ENCODE measurements at regions not wholly inside any gene's neighbourhood (a gene's known extent, or its start where the extent isn't known, plus 50 kb on each side); places are given as distances from the start of the nearest gene placed in this dataset.
A peak's percentile ranks its signal among the peaks of the same experiment; 100 is the strongest.

- DNase-seq (ENCODE audit: low read depth in 4 of 4, low spot score in 3 of 4) = no peak
These were observed 164.7 kb upstream of the CCND2 start for GRCh38 chr12:4108803-4109345.

DNA sequence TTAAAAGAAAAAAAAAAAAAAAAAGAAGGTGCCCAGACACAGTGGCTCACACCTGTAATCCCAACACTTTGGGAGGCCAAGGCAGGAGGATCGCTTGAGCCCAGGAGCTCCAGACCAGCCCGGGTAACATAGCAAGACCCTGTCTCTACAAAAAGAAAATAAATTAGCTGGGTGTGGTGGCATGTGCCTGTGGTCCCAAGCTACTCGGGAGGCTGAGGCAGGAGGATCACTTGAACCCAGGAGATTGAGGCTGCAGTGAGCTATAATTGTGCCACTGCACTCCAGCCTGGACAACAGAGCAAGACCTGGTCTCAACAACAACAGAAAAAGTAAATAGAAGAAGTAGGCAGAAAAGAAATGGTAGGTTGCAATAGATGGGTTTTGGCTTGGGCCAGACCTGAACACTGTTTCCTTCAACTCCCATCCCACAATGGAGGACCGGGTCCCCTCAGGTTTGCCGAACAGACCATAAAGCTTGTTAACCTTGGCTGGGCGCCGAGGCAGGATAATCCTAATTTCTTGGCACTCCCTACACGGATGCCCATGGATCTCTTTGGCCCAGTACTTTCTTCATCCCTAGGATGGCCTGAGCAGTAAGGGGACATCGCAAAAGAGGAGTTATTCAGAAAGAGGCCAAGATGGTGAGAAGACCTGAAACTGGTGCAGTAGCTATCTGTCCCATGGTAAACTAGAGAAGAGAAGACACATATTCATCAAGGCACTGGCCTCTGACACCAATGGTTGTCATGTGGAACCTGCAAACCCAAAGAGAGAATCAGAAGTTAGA, 165.5 kb upstream of the CCND2 start:
- DNase-seq (ENCODE audit: low read depth in 4 of 4, low spot score in 3 of 4) = no peak

GRCh38 chr12:4107436-4107878, 166.1 kb upstream of the CCND2 start:
- DNase-seq (ENCODE audit: low read depth in 4 of 4, low spot score in 3 of 4) = no peak

GRCh38 chr12:4106621-4107020, 166.9 kb upstream of the CCND2 start:
- DNase-seq (ENCODE audit: low read depth in 4 of 4, low spot score in 3 of 4) = no peak

GRCh38 chr12:4104722-4105244, 168.8 kb upstream of the CCND2 start:
- DNase-seq (ENCODE audit: low read depth in 4 of 4, low spot score in 3 of 4) = no peak

DNA sequence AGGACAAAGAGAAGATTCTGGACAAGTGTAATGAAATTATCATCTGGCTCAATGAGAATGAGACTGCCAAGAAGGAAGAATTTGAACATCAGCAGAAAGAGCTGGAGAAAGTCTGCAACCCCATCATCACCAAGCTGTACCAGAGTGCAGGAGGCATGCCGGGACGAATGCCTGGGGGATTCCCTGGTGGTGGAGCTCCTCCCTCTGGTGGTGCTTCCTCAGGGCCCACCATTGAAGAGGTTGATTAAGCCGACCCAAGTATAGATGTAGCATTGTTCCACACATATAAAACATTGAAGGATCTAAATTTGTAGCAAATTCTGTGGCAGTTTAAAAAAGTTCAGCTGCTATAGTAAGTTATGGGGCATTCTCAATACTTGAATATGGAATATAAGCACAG, 174.3 kb upstream of the CCND2 start:
- DNase-seq (ENCODE audit: low read depth in 4 of 4, low spot score in 3 of 4) = no peak

DNA sequence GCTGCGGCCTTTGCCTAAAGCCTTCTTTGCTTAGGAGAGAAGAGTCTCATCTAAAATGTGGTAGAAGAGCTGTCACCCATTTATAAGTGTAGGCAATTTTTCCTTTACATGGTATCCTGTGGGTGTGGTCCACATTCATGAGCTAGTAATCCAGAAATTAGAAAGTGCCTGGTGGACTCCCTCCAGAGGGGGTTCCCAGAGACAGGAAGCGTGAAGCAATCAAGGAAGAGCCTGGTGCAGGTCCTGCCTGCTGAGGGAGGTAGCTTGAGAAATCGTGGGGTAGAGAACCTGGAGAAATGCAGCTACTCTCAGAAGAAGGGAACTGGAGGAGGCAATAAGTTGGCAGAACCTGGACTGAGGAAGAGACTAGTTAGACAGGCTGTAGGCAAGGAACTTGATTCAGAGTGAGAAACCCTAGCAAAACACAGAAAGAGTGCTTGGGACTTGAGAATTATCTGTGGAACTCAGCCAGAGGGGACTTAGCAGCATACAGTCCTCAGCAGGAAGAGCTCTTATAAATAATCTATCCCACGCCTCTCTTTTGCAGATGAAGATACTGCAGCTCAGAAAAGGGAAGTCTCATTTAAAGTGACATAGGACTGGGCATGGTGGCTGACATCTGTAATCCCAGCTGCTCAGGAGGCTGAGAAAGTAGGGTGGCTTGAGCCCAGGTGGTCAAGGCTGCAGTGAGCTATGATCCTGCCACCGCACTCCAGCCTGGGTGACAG, 182.4 kb upstream of the CCND2 start:
- no peak for DNase-seq (ENCODE audit: low read depth in 4 of 4, low spot score in 3 of 4)

GRCh38 chr12:4089956-4090355, 183.6 kb upstream of the CCND2 start:
- no peak for DNase-seq (ENCODE audit: low read depth in 4 of 4, low spot score in 3 of 4)

DNA sequence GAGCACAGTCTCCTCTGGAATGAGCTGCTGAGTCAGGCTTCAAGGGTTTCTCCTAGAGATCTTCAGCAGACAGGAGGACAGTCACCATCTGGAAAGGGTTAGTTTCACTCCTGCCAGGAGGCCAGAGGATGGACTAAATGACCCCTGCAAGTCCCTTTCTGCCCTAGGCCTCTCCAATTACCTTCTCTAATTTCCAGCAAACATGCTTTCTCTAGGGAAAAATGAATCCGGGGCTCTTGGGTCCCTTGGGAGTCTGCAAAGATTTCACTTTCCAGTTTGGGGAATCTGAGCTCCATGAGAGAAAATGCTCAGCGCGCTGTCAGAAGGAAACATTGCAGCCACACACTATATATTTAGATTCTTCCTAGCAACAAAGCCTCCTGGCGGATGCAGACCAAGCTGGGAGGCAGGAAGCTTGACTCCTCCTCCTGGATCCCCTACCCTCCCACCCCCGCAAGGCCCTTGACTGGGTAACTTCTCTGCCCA, 184.4 kb upstream of the CCND2 start:
- peak in 2 of 4 donors; percentile 27 to 67 for DNase-seq (ENCODE audit: low read depth in 4 of 4, low spot score in 3 of 4)

GRCh38 chr12:4088451-4088850, 185.1 kb upstream of the CCND2 start:
- no peak for DNase-seq (ENCODE audit: low read depth in 4 of 4, low spot score in 3 of 4)

DNA sequence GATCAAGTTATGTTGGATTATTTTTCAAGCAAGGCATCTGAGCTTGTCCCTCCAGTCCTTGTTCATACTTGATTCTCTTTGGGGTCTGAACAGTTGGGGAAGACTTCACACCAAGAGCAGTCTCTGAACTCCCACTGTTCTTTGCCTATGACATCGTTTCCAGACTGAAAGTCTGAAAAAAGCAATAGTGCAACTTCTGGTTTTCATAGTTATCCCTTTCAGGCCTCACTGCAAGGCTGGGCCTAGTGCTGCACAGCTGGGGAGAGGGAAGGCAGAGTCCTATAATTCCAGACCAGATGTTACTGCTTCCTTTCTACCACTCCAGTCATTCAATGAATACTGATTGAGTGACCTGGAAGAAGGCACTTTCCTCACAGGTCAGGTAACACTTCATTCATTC, 187.1 kb upstream of the CCND2 start:
- DNase-seq (ENCODE audit: low read depth in 4 of 4, low spot score in 3 of 4) = no peak

- no peak for DNase-seq (ENCODE audit: low read depth in 4 of 4, low spot score in 3 of 4)
These were observed 189.0 kb upstream of the CCND2 start for GRCh38 chr12:4084573-4084972.

GRCh38 chr12:4082809-4083403, 190.7 kb upstream of the CCND2 start:
- DNase-seq (ENCODE audit: low read depth in 4 of 4, low spot score in 3 of 4) = no peak

GRCh38 chr12:4080213-4080612, 193.3 kb upstream of the CCND2 start:
- no peak for DNase-seq (ENCODE audit: low read depth in 4 of 4, low spot score in 3 of 4)

GRCh38 chr12:4074129-4074528, 199.4 kb upstream of the CCND2 start:
- DNase-seq (ENCODE audit: low read depth in 4 of 4, low spot score in 3 of 4) = no peak

GRCh38 chr12:4069670-4070010, 196.4 kb upstream of the PARP11 start:
- DNase-seq (ENCODE audit: low read depth in 4 of 4, low spot score in 3 of 4) = no peak

- DNase-seq (ENCODE audit: low read depth in 4 of 4, low spot score in 3 of 4) = no peak
These were observed 195.9 kb upstream of the PARP11 start for GRCh38 chr12:4068981-4069669.

DNA sequence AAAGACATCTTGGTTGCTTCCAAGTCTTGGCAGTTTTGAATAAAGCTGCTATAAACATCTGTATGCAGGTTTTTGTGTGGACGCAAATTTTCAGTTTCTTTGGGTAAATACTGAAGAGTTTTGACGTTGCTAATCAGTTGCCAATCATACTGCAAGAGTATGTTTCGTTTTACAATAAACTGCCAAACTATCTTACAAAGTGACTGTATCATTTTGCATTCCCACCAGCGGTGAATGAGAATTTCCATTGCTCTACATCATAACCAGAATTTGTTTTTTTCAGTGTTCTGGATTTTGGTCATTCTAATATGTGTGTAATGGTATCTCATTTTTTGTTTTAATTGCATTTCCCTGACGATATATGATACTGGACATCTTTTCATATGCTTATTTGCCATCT, 190.8 kb upstream of the PARP11 start:
- no peak for DNase-seq (ENCODE audit: low read depth in 4 of 4, low spot score in 3 of 4)

DNA sequence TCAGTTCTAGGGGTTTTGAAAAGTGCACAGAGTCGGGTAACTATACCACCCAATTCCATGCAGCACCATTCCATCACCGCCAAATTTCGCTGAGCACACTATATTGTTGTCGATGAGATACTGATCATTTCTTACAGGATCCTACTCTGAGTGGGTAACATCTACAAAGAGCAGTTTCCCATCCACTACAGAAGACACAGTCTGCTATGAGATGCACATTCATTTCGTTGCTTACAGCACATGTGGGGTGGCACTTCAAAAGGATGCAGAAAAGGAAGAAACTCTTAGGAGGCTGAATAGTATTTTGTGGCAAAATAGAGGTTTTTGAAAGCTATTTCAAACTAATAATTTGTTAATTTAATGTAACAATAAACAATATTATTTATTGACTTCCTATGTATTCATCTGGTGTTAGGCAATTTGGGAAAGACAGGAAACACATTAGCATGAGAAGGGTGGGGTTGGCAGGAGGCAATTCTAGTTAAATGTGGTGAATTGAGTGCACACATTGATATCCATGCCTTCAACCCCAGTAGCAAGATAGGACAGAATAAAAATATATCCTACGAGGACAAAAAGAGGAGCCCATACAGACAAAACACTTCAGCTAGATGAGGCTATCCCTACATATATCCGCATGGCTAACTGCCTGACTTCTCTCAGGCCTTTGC, 186.8 kb upstream of the PARP11 start:
- no peak for DNase-seq (ENCODE audit: low read depth in 4 of 4, low spot score in 3 of 4)

Data from left renal pelvis (tissue), 4 donors.